ENCODE measurements at regions not wholly inside any gene's neighbourhood (a gene's known extent, or its start where the extent isn't known, plus 50 kb on each side); places are given as distances from the start of the nearest gene placed in this dataset.

- TF ChIP-seq CTCF (conservative IDR thresholded peaks at IDR 0.05 in 1 of 2, IDR thresholded peaks at IDR 0.05 in 1 of 2; ENCODE audit: extremely low read depth in 1 of 2, insufficient read depth in 1 of 2, low read depth in 1 of 2, low read length in 2 of 2) (no peak), EZH2 (IDR thresholded peaks at IDR 0.05; ENCODE audit: borderline replicate concordance, low read length) (no peak)
Measured at GRCh38 chr10:129174232-129175014, 292.6 kb upstream of the MGMT start.

Data from mammary epithelial cell (primary cell).